Endothelial cell of umbilical vein (primary cell): ENCODE measurements at regions not wholly inside any gene's neighbourhood (a gene's known extent, or its start where the extent isn't known, plus 50 kb on each side); places are given as distances from the start of the nearest gene placed in this dataset.
"Not testable (repeated sequence)": the region's sequence is repeated elsewhere in the genome, so short reads cannot be mapped to it uniquely, and the experiment has no call there.

Experiments used
- BruUV-seq: library from RNA; stranded (reverse); fragments of 400-500 nt; replicated peaks from 2 replicates; lab custom pipeline; 2021; lab: Mats Ljungman, UMichigan
- CTCF ChIA-PET: fragments of 300-600, 350-600 bp; sonication (Branson Sonifier 250); formaldehyde crosslinking; loops from one replicate; lab custom pipeline; 2021; ENCODE audit warnings: antibody characterized with exemption, inconsistent platforms; lab: Charles Lee
- POLR2A ChIA-PET: fragments of 300-600, 350-600 bp; sonication (Branson Sonifier 250); formaldehyde crosslinking; loops from one replicate; lab custom pipeline; 2021; ENCODE audit warnings: antibody characterized with exemption, inconsistent platforms; lab: Charles Lee
- DNase-seq: peaks from one replicate; pipeline ENCODE4 v3.0.0-alpha.2; 2011; ENCODE audit warnings: low read depth, low spot score
- FAIRE-seq: peaks from 2 replicates; lab custom pipeline; 2011; peaks lifted over from hg19 to GRCh38; lab: Jason Lieb, UNC
- H2AFZ ChIP-seq: 2 replicates; pipeline ENCODE4 v1.6.0; 2012; ENCODE audit warnings: low read depth, low read length, control low read depth, inconsistent platforms
- H3K27ac ChIP-seq: 2 replicates; pipeline ENCODE4 v1.5.1; 2011; ENCODE audit warnings: low read depth, mild to moderate bottlenecking, control low read depth, low read length, moderate library complexity; ENCODE audit not compliant: insufficient read depth
- H3K27me3 ChIP-seq, 2 experiments: 2 replicates each; pipeline versions ENCODE4 v1.6.0 to v1.6.1; 2011; ENCODE audit warnings: low read length in 2 of 2, mixed read lengths in 1 of 2; ENCODE audit not compliant: control insufficient read depth in 2 of 2, insufficient read depth in 2 of 2
- H3K36me3 ChIP-seq, 2 experiments: 2 replicates in 1 of 2; 3 replicates in 1 of 2; pipeline ENCODE4 v1.5.1; 2011; ENCODE audit warnings: low read length in 2 of 2, mild to moderate bottlenecking in 1 of 2, moderate library complexity in 1 of 2; ENCODE audit not compliant: control insufficient read depth in 2 of 2, insufficient read depth in 2 of 2; ENCODE audit errors: extremely low read depth in 1 of 2
- H3K4me1 ChIP-seq: 3 replicates; pipeline ENCODE4 v1.5.1; 2011; ENCODE audit warnings: mild to moderate bottlenecking, low read length; ENCODE audit not compliant: control insufficient read depth, insufficient read depth; ENCODE audit errors: extremely low read depth
- H3K4me2 ChIP-seq: 2 replicates; pipeline ENCODE4 v1.6.1; 2011; ENCODE audit warnings: low read length, control low read depth, mixed read lengths; ENCODE audit not compliant: insufficient read depth
- H3K4me3 ChIP-seq, 3 experiments: fragments of 200-600 bp in 1 of 3; sonication (generic), shearing (Covaris generic) in 1 of 3; replicated peaks in 1 of 3; 2 replicates each; pipeline ENCODE4 v1.5.1; 2011 to 2016; ENCODE audit warnings: control low read depth in 3 of 3, low read length in 3 of 3, mild to moderate bottlenecking in 2 of 3, inconsistent platforms in 1 of 3, low read depth in 1 of 3, moderate library complexity in 1 of 3; ENCODE audit not compliant: insufficient read depth in 1 of 3
- H3K79me2 ChIP-seq: 2 replicates; pipeline ENCODE4 v1.6.0; 2012; ENCODE audit warnings: low read length, inconsistent platforms; ENCODE audit not compliant: control insufficient read depth, insufficient read depth
- H3K9ac ChIP-seq: replicated peaks from 2 replicates; pipeline ENCODE3; 2011; ENCODE audit warnings: low read length, control low read depth; ENCODE audit not compliant: insufficient read depth; ENCODE audit errors: extremely low read depth
- H3K9me1 ChIP-seq: replicated peaks from 3 replicates; pipeline ENCODE4 v1.6.0; 2011; ENCODE audit warnings: mild to moderate bottlenecking, low read length; ENCODE audit not compliant: control insufficient read depth, insufficient read depth; ENCODE audit errors: extremely low read depth
- H3K9me3 ChIP-seq: replicated peaks from 2 replicates; pipeline ENCODE4 v1.5.1; 2012; ENCODE audit warnings: low read length, inconsistent platforms; ENCODE audit not compliant: control insufficient read depth, insufficient read depth
- H4K20me1 ChIP-seq: replicated peaks from 2 replicates; pipeline ENCODE3; 2011; ENCODE audit warnings: mild to moderate bottlenecking, low read length; ENCODE audit not compliant: control insufficient read depth, insufficient read depth; ENCODE audit errors: extremely low read depth
- CTCF ChIP-seq, 2 donors: IDR thresholded peaks; 1 replicate in 1 of 2; 2 replicates in 1 of 2; pipeline ENCODE4 v1.5.1; 2011; ENCODE audit warnings: low read length in 2 of 2, mild to moderate bottlenecking in 2 of 2, moderate library complexity in 2 of 2, control low read depth in 1 of 2, inconsistent platforms in 1 of 2, low read depth in 1 of 2; ENCODE audit not compliant: insufficient read depth in 1 of 2; ENCODE audit errors: extremely low read depth in 1 of 2
- EZH2 ChIP-seq: IDR thresholded peaks from 2 replicates; pipeline ENCODE4 v1.6.1; 2012; ENCODE audit warnings: borderline replicate concordance, low read depth, mild to moderate bottlenecking, moderate library complexity, low read length, inconsistent platforms; ENCODE audit not compliant: severe bottlenecking
- FOS ChIP-seq: IDR thresholded peaks from 2 replicates; pipeline ENCODE4 v1.6.1; 2011; ENCODE audit warnings: mild to moderate bottlenecking, low read length, moderate library complexity, borderline replicate concordance; ENCODE audit not compliant: insufficient read depth
- GATA2 ChIP-seq: IDR thresholded peaks from 2 replicates; pipeline ENCODE4 v1.7.0; 2011; ENCODE audit warnings: low read depth, mild to moderate bottlenecking, moderate library complexity, mixed read lengths, low read length; ENCODE audit not compliant: insufficient read length, insufficient read depth
- JUN ChIP-seq: IDR thresholded peaks from 2 replicates; pipeline ENCODE4 v1.6.1; 2011; ENCODE audit warnings: borderline replicate concordance, low read depth; ENCODE audit not compliant: insufficient read length, insufficient read depth
- MYC ChIP-seq: IDR thresholded peaks from one replicate; pipeline ENCODE4 v1.6.1; 2011; ENCODE audit warnings: mild to moderate bottlenecking, low read depth, low read length
- POLR2A ChIP-seq: IDR thresholded peaks from 2 replicates; pipeline ENCODE4 v1.6.1; 2012; ENCODE audit warnings: low read depth, mild to moderate bottlenecking, control low read depth, low read length
- POLR2AphosphoS5 ChIP-seq: IDR thresholded peaks from 2 replicates; pipeline ENCODE4 v1.6.1; 2012; ENCODE audit warnings: low read depth, mild to moderate bottlenecking, control low read depth, low read length, moderate library complexity; ENCODE audit not compliant: insufficient read depth
- dilution Hi-C: fragments of 300-500 bp; cut with MboI; formaldehyde crosslinking; loops from one replicate; pipeline ENCODE4 v1.15.0; 2019; ENCODE audit warnings: low sequenced_read_pairs; ENCODE audit not compliant: extremely low pct_ligation_motif_present
- intact Hi-C: fragments of 100-400 bp; cut with micrococcal nuclease; formaldehyde crosslinking; loops from one replicate; pipeline ENCODE4 v1.10.0; 2022
- TF ChIP-seq, protein P1 (sequence below): IDR thresholded peaks from 2 replicates; pipeline ENCODE4 v1.6.1; 2011; ENCODE audit not compliant: insufficient read depth, insufficient read length

DNA sequence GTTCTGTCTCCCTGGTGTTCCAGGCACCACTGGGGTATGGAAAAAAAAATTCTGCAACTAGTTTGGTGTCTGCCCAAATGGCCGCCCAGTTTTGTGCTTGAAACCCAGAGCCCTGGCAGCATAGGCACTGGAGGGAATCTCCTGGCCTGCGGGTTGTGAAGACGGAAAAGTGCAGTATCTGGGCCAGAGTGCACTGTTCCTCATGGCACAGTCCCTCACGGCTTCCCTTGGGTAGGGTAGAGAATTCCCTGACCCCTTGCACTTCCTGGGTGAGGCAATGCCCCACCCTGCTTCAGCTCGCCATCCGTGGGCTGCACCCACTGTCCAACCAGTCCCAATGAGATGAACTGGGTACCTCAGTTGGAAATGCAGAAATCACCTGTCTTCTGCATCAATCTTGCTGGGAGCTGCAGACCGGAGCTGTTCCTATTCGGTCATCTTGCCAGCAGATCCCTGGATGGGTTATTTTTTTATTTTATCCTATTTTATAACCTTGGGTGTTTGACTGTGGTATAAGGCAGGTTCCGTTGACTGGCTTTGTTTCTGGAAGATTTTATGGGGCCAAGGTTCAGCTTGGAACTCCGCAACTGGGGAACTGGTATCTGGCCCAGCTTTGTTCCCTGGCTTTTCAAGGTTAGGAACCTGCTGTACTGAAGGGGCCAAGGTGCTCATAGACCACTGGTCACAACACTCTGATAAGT lies 59.5 kb upstream of the IRAK1BP1 start:
- H3K36me3 ChIP-seq, H3K9me3 ChIP-seq, H3K9ac ChIP-seq, H3K27me3 ChIP-seq, H3K79me2 ChIP-seq, FAIRE-seq, H2AFZ ChIP-seq, BruUV-seq, DNase-seq, H3K9me1 ChIP-seq, intact Hi-C loops, H3K4me1 ChIP-seq, POLR2A ChIA-PET, H3K4me2 ChIP-seq, H3K27ac ChIP-seq, H4K20me1 ChIP-seq, dilution Hi-C loops, H3K4me3 ChIP-seq: not testable (repeated sequence)
- CTCF ChIA-PET = interaction anchor here (1.3 to 4.7 kb wide), 2 partner anchors 1188 to 1343 kb away, joined by 5 to 80 read pairs; partner anchors contain the start of gene HTR1B

DNA sequence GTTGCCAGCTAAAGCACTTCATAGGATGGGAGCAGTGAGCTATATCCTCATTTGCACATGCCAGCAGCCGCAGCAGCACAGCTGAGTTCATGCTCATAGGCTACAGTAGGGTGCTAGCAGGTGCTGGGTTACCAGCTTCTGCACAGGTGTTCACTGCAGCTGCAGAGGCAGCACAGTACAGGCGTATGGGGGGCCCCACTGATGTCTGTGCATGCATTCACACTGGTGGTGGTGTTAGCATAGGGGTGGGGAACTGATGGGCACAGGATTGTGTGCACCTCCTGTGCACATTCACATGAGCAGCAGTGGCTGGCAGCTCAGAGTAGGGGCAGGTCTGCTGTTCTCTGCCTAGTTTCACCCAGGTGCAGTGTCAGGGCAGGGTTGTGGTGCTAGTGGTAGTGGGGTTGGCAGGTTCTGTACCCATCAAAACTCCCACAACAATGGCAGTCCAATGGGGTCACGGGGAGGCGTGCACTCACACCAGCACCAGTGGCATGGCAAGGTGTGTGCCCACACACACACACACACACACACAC lies 58.9 kb upstream of the IRAK1BP1 start:
- dilution Hi-C loops = no loop called here
- Histone ChIP-seq H3K79me2 (no peaks in the 10 kb centered on the region), H3K4me2 (no peak overlapping the region), H3K36me3 (no peaks in the 10 kb centered on the region), H3K9ac (no peak overlapping the region), H3K4me1 (no peaks in the 10 kb centered on the region), H4K20me1 (no peaks in the 10 kb centered on the region), H3K27ac (no peak overlapping the region), H3K4me3 (no peak overlapping the region), H3K27me3 (no peaks in the 10 kb centered on the region), H2AFZ (no peak overlapping the region), H3K9me3 (no peaks in the 10 kb centered on the region), H3K9me1 (no peaks in the 10 kb centered on the region)
- CTCF ChIA-PET = interaction anchor here (1.3 to 4.7 kb wide), 2 partner anchors 1188 to 1343 kb away, joined by 5 to 80 read pairs; partner anchors contain the start of gene HTR1B
- BruUV-seq = no TSS peak
- intact Hi-C loops = no loop called here
- FAIRE-seq (no peak), DNase-seq (no peak)
- POLR2A ChIA-PET = no interaction called here
- TF ChIP-seq, protein P1, sequence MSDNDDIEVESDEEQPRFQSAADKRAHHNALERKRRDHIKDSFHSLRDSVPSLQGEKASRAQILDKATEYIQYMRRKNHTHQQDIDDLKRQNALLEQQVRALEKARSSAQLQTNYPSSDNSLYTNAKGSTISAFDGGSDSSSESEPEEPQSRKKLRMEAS = no peak
- TF ChIP-seq MYC (no peak), POLR2AphosphoS5 (no peak), CTCF (IDR thresholded peaks at IDR 0.05; ENCODE audit: extremely low read depth in 1 of 2, insufficient read depth in 1 of 2, low read depth in 1 of 2, low read length in 2 of 2) (no peak), JUN (no peak), FOS (no peak), EZH2 (no peak), GATA2 (no peak), POLR2A (no peak)
